ENCODE measurements at regions not wholly inside any gene's neighbourhood (a gene's known extent, or its start where the extent isn't known, plus 50 kb on each side); places are given as distances from the start of the nearest gene placed in this dataset.

DNA sequence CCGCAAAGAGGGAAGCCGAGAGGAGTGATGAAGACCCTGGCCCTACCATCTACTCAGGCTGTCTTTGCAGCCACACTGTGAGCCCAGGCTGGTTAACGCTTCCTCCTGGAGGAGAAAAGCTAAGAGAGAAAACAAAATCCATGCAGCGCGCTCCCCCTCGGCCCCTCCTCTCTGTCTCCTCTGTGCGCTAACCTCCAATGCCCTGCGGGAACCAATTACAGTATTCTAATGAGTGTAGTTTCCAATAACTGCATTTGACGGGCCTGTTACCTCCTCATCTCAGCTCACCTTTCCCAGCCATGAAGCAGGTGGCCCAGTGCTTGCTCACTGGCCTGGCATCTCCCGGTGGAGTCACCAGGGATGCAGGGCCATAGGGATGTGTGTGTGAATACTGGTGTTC is 565.5 kb downstream of the EBF1 start:
- Histone ChIP-seq H3K36me3 (ENCODE audit: control insufficient read depth in 1 of 2, insufficient read depth in 2 of 2, low read length in 2 of 2) (no peaks in the 10 kb centered on the region), H3K9me3 (ENCODE audit: control insufficient read depth in 1 of 2, low read length in 2 of 2) (no peaks in the 10 kb centered on the region), H3K4me1 (ENCODE audit: control insufficient read depth in 1 of 2, insufficient read depth in 2 of 2, low read length in 2 of 2) (no peaks in the 10 kb centered on the region), H3K27me3 (ENCODE audit: low read depth, low read length) (no peaks in the 10 kb centered on the region), H3K27ac (ENCODE audit: low read length) (no peak overlapping the region), H3K4me3 (ENCODE audit: low read depth in 1 of 2, low read length in 2 of 2) (no peak overlapping the region)

DNA sequence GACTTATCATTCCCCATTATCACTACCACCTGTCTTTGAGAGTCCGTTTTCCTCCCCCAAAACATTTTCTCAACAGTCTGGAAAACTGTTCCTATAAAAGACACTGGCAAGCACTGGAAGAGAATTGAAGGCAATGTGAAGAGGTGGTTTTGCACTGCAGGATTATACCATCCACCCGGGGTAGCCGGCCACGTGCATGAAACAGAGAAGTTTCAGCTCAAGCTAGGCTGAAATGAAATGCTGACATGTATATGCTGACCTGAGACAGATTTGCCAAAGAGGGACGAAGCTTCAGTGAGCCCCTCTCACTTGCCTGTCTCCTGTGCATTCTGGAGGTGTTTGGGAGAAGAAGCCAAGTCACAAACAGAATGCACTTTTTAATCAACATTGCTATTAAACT is 567.0 kb downstream of the EBF1 start:
- no peaks in the 10 kb centered on the region for H3K36me3 ChIP-seq (ENCODE audit: control insufficient read depth in 1 of 2, insufficient read depth in 2 of 2, low read length in 2 of 2)
- no peaks in the 10 kb centered on the region for H3K27me3 ChIP-seq (ENCODE audit: low read depth, low read length)
- no peak overlapping the region for H3K27ac ChIP-seq (ENCODE audit: low read length)
- no peak overlapping the region for H3K4me3 ChIP-seq (ENCODE audit: low read depth in 1 of 2, low read length in 2 of 2)
- H3K4me1 ChIP-seq (ENCODE audit: control insufficient read depth in 1 of 2, insufficient read depth in 2 of 2, low read length in 2 of 2): no peaks in the 10 kb centered on the region
- H3K9me3 ChIP-seq (ENCODE audit: control insufficient read depth in 1 of 2, low read length in 2 of 2): no peaks in the 10 kb centered on the region

DNA sequence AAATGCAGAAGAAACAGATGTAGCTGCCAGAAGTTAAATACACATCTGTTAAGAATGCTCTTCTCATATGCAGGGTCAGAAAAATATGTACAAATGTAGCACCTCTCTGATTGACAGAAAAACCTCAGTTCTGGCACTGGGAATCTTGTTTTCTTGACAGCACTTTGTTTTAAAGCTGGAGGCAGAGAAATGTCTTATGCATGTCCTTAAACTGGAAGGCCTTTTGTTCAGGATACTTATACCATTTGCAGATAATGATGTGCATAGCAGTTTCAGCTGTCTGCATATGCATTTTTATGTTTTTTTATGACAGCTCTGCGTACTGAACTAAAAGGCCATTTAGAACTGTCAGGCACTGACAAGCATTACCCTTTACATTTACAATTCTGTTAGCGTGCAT is 567.9 kb downstream of the EBF1 start:
- no peaks in the 10 kb centered on the region for H3K27me3 ChIP-seq (ENCODE audit: low read depth, low read length)
- H3K4me3 ChIP-seq (ENCODE audit: low read depth in 1 of 2, low read length in 2 of 2): no peak overlapping the region
- no peaks in the 10 kb centered on the region for H3K9me3 ChIP-seq (ENCODE audit: control insufficient read depth in 1 of 2, low read length in 2 of 2)
- no peaks in the 10 kb centered on the region for H3K4me1 ChIP-seq (ENCODE audit: control insufficient read depth in 1 of 2, insufficient read depth in 2 of 2, low read length in 2 of 2)
- no peaks in the 10 kb centered on the region for H3K36me3 ChIP-seq (ENCODE audit: control insufficient read depth in 1 of 2, insufficient read depth in 2 of 2, low read length in 2 of 2)
- H3K27ac ChIP-seq (ENCODE audit: low read length): no peak overlapping the region

DNA sequence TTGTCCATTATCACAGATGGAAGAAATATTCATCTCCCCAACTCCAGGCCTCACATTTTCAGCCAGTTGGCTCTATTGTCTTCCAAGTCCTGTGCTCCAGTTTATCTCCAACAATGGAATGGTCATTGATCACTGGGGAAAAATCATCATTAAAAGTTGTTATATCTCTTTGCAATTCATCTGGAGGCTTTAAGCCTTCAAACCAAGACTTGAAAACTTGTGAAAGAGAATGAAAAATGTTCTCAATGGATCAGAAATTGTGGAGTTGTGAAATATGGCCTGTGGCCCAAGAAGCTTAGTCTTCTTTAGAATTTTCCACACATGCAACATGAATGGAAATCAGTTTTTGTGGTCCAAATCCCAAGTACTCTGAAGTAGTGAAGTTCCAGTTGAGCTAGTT is 569.6 kb downstream of the EBF1 start:
- H3K27ac ChIP-seq (ENCODE audit: low read length): no peak overlapping the region
- H3K9me3 ChIP-seq (ENCODE audit: control insufficient read depth in 1 of 2, low read length in 2 of 2): no peaks in the 10 kb centered on the region
- H3K36me3 ChIP-seq (ENCODE audit: control insufficient read depth in 1 of 2, insufficient read depth in 2 of 2, low read length in 2 of 2): no peaks in the 10 kb centered on the region
- no peaks in the 10 kb centered on the region for H3K27me3 ChIP-seq (ENCODE audit: low read depth, low read length)
- no peak overlapping the region for H3K4me3 ChIP-seq (ENCODE audit: low read depth in 1 of 2, low read length in 2 of 2)
- no peaks in the 10 kb centered on the region for H3K4me1 ChIP-seq (ENCODE audit: control insufficient read depth in 1 of 2, insufficient read depth in 2 of 2, low read length in 2 of 2)

GRCh38 chr5:158529454-158529853 is 570.3 kb downstream of the EBF1 start:
- H3K27ac ChIP-seq (ENCODE audit: low read length): no peak overlapping the region
- H3K27me3 ChIP-seq (ENCODE audit: low read depth, low read length): no peaks in the 10 kb centered on the region
- no peak overlapping the region for H3K4me3 ChIP-seq (ENCODE audit: low read depth in 1 of 2, low read length in 2 of 2)
- H3K9me3 ChIP-seq (ENCODE audit: control insufficient read depth in 1 of 2, low read length in 2 of 2): no peaks in the 10 kb centered on the region
- no peaks in the 10 kb centered on the region for H3K4me1 ChIP-seq (ENCODE audit: control insufficient read depth in 1 of 2, insufficient read depth in 2 of 2, low read length in 2 of 2)
- no peaks in the 10 kb centered on the region for H3K36me3 ChIP-seq (ENCODE audit: control insufficient read depth in 1 of 2, insufficient read depth in 2 of 2, low read length in 2 of 2)

GRCh38 chr5:158525663-158526062 is 574.1 kb downstream of the EBF1 start:
- peaks cover 0 to 3% of the 10 kb centered on the region in 2 donors for H3K4me1 ChIP-seq (ENCODE audit: control insufficient read depth in 1 of 2, insufficient read depth in 2 of 2, low read length in 2 of 2)

GRCh38 chr5:158524070-158524469 is 575.6 kb downstream of the EBF1 start:
- no peak overlapping the region for H3K27ac ChIP-seq (ENCODE audit: low read length)

More at GRCh38 chr5:158525663-158526062, 574.1 kb downstream of the EBF1 start:
- Histone ChIP-seq H3K4me3 (ENCODE audit: low read depth in 1 of 2, low read length in 2 of 2) (no peak overlapping the region), H3K9me3 (ENCODE audit: control insufficient read depth in 1 of 2, low read length in 2 of 2) (no peaks in the 10 kb centered on the region), H3K27me3 (ENCODE audit: low read depth, low read length) (no peaks in the 10 kb centered on the region), H3K27ac (ENCODE audit: low read length) (no peak overlapping the region), H3K36me3 (ENCODE audit: control insufficient read depth in 1 of 2, insufficient read depth in 2 of 2, low read length in 2 of 2) (no peaks in the 10 kb centered on the region)

DNA sequence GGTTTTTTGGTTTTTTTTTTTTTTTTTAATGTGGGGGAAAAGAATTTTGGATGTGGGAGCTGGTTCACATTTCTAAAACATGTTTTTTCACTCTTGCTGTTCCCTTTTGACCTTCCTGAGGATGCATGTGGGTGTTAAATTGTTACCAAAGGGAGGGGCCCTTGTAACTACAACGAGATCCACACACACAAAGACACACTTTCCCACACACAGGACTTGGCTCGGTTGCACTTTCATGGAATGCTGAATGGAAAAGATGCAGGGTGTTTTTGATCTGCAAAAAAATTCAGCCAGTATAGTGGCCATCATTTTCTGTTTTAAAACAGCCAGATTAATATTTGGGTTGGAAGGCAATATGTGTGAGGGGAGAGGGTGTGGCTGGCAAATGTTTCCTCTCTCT is 576.9 kb downstream of the EBF1 start:
- H3K9me3 ChIP-seq (ENCODE audit: control insufficient read depth in 1 of 2, low read length in 2 of 2): no peaks in the 10 kb centered on the region
- no peak overlapping the region for H3K27ac ChIP-seq (ENCODE audit: low read length)
- peaks cover 0 to 3% of the 10 kb centered on the region in 2 donors for H3K4me1 ChIP-seq (ENCODE audit: control insufficient read depth in 1 of 2, insufficient read depth in 2 of 2, low read length in 2 of 2)
- H3K4me3 ChIP-seq (ENCODE audit: low read depth in 1 of 2, low read length in 2 of 2): no peak overlapping the region
- no peaks in the 10 kb centered on the region for H3K36me3 ChIP-seq (ENCODE audit: control insufficient read depth in 1 of 2, insufficient read depth in 2 of 2, low read length in 2 of 2)
- no peaks in the 10 kb centered on the region for H3K27me3 ChIP-seq (ENCODE audit: low read depth, low read length)

More at GRCh38 chr5:158524070-158524469, 575.6 kb downstream of the EBF1 start:
- Histone ChIP-seq H3K4me1 (ENCODE audit: control insufficient read depth in 1 of 2, insufficient read depth in 2 of 2, low read length in 2 of 2) (peaks cover 0 to 3% of the 10 kb centered on the region in 2 donors), H3K9me3 (ENCODE audit: control insufficient read depth in 1 of 2, low read length in 2 of 2) (no peaks in the 10 kb centered on the region), H3K36me3 (ENCODE audit: control insufficient read depth in 1 of 2, insufficient read depth in 2 of 2, low read length in 2 of 2) (no peaks in the 10 kb centered on the region), H3K27me3 (ENCODE audit: low read depth, low read length) (no peaks in the 10 kb centered on the region), H3K4me3 (ENCODE audit: low read depth in 1 of 2, low read length in 2 of 2) (no peak overlapping the region)

GRCh38 chr5:158521995-158522394 is 577.7 kb downstream of the EBF1 start:
- H3K27me3 ChIP-seq (ENCODE audit: low read depth, low read length): no peaks in the 10 kb centered on the region
- H3K4me3 ChIP-seq (ENCODE audit: low read depth in 1 of 2, low read length in 2 of 2): no peak overlapping the region
- no peak overlapping the region for H3K27ac ChIP-seq (ENCODE audit: low read length)
- H3K36me3 ChIP-seq (ENCODE audit: control insufficient read depth in 1 of 2, insufficient read depth in 2 of 2, low read length in 2 of 2): no peaks in the 10 kb centered on the region
- H3K9me3 ChIP-seq (ENCODE audit: control insufficient read depth in 1 of 2, low read length in 2 of 2): no peaks in the 10 kb centered on the region
- peaks cover 0 to 3% of the 10 kb centered on the region in 2 donors for H3K4me1 ChIP-seq (ENCODE audit: control insufficient read depth in 1 of 2, insufficient read depth in 2 of 2, low read length in 2 of 2)

DNA sequence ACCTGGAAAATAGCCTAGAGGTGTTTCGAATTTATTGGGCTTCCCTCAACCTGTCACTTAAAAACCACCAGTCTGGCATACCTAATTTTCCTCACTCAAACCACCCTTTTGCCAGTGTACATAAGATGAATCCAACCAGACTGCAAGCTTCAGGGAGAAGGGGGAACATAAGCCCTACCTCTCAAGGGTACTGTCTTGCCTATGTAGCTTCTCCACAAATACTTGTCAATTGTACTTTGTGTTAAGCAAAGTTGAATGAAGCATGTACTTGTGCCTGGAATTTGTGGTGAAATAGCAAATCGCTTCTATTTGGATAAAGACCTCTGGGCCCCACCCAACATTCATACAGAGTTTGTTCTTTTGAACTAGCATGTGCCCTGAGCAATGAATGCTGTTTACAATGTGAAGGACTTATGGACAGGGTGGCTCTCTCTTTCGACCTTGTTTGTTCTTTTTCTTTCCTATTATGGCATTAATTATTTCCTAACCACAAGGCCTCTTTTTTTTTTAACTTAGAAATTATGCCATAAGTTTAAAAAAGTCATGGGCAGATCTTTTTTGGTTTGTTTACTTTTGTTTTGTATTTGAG is 580.2 kb downstream of the EBF1 start:
- no peaks in the 10 kb centered on the region for H3K9me3 ChIP-seq (ENCODE audit: control insufficient read depth in 1 of 2, low read length in 2 of 2)
- peaks cover 0 to 3% of the 10 kb centered on the region in 2 donors for H3K4me1 ChIP-seq (ENCODE audit: control insufficient read depth in 1 of 2, insufficient read depth in 2 of 2, low read length in 2 of 2)
- H3K27ac ChIP-seq (ENCODE audit: low read length): no peak overlapping the region
- no peaks in the 10 kb centered on the region for H3K27me3 ChIP-seq (ENCODE audit: low read depth, low read length)
- no peaks in the 10 kb centered on the region for H3K36me3 ChIP-seq (ENCODE audit: control insufficient read depth in 1 of 2, insufficient read depth in 2 of 2, low read length in 2 of 2)
- H3K4me3 ChIP-seq (ENCODE audit: low read depth in 1 of 2, low read length in 2 of 2): no peak overlapping the region

DNA sequence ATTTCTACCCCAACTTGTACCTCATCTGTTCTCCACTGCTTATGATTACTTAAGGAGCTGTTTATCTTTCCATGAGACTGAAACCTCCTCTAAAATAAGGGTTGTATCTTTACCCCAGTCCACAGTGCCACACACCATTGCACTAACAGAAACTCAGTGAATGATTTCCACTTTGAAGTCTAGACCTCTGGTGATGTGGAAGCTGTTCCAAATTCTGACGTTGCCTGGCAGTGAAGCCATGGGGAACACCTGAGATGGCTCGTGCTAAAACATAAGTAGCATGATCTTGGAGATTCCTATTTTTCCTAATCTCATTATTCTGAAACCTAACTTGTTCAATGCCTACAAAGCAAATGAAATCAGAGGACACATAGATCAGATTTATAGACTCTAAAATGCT is 583.2 kb downstream of the EBF1 start:
- H3K27me3 ChIP-seq (ENCODE audit: low read depth, low read length): no peaks in the 10 kb centered on the region
- H3K36me3 ChIP-seq (ENCODE audit: control insufficient read depth in 1 of 2, insufficient read depth in 2 of 2, low read length in 2 of 2): no peaks in the 10 kb centered on the region
- no peak overlapping the region for H3K27ac ChIP-seq (ENCODE audit: low read length)
- H3K4me1 ChIP-seq (ENCODE audit: control insufficient read depth in 1 of 2, insufficient read depth in 2 of 2, low read length in 2 of 2): no peaks in the 10 kb centered on the region
- H3K9me3 ChIP-seq (ENCODE audit: control insufficient read depth in 1 of 2, low read length in 2 of 2): no peaks in the 10 kb centered on the region
- H3K4me3 ChIP-seq (ENCODE audit: low read depth in 1 of 2, low read length in 2 of 2): no peak overlapping the region

- no peaks in the 10 kb centered on the region for H3K9me3 ChIP-seq (ENCODE audit: control insufficient read depth in 1 of 2, low read length in 2 of 2)
- H3K36me3 ChIP-seq (ENCODE audit: control insufficient read depth in 1 of 2, insufficient read depth in 2 of 2, low read length in 2 of 2): no peaks in the 10 kb centered on the region
- H3K27ac ChIP-seq (ENCODE audit: low read length): no peak overlapping the region
- no peaks in the 10 kb centered on the region for H3K4me1 ChIP-seq (ENCODE audit: control insufficient read depth in 1 of 2, insufficient read depth in 2 of 2, low read length in 2 of 2)
- no peak overlapping the region for H3K4me3 ChIP-seq (ENCODE audit: low read depth in 1 of 2, low read length in 2 of 2)
- H3K27me3 ChIP-seq (ENCODE audit: low read depth, low read length): no peaks in the 10 kb centered on the region
Measured at GRCh38 chr5:158514986-158515359, 584.7 kb downstream of the EBF1 start.
